GM12878 (cell line): ENCODE measurements at regions not wholly inside any gene's neighbourhood (a gene's known extent, or its start where the extent isn't known, plus 50 kb on each side); places are given as distances from the start of the nearest gene placed in this dataset.

Experiments used
- ATF3 ChIP-seq: IDR thresholded peaks from 2 replicates; pipeline ENCODE4 v1.6.1; 2011; ENCODE audit warnings: low read depth, mild to moderate bottlenecking, low read length, moderate library complexity, borderline replicate concordance; ENCODE audit errors: extremely low read depth
- BHLHE40 ChIP-seq, 2 experiments: fragments of 450-650 bp in 1 of 2; IDR thresholded peaks; 2 replicates each; pipeline ENCODE4 v1.6.1; 2011 to 2017; ENCODE audit warnings: low read depth in 2 of 2, borderline replicate concordance in 1 of 2, improper control_type of control experiment in 1 of 2, low read length in 1 of 2, mild to moderate bottlenecking in 1 of 2
- CTCF ChIP-seq, 3 experiments: IDR thresholded peaks in 2 of 3; conservative IDR thresholded peaks in 1 of 3; 2 replicates each; pipeline ENCODE4 v1.5.1; 2011; ENCODE audit warnings: low read depth in 3 of 3, low read length in 3 of 3, mild to moderate bottlenecking in 3 of 3, control low read depth in 2 of 3, moderate library complexity in 2 of 3, inconsistent platforms in 1 of 3, mixed read lengths in 1 of 3; ENCODE audit not compliant: control insufficient read depth in 2 of 3, insufficient read depth in 1 of 3; ENCODE audit errors: extremely low read depth in 1 of 3
- E2F4 ChIP-seq: IDR thresholded peaks from 2 replicates; pipeline ENCODE4 v1.6.1; 2012; ENCODE audit warnings: low read depth, low read length, improper control_type of control experiment
- EP300 ChIP-seq, 2 experiments: fragments of 150-350 bp in 1 of 2; IDR thresholded peaks; 2 replicates each; pipeline ENCODE4 v1.6.1; 2011 to 2012; ENCODE audit warnings: low read depth in 2 of 2, low read length in 2 of 2, borderline replicate concordance in 1 of 2, improper control_type of control experiment in 1 of 2, inconsistent platforms in 1 of 2; ENCODE audit not compliant: control insufficient read depth in 1 of 2
- PBX3 ChIP-seq: IDR thresholded peaks from 2 replicates; pipeline ENCODE4 v1.6.1; 2011; ENCODE audit warnings: mild to moderate bottlenecking, low read depth, low read length, moderate library complexity; ENCODE audit not compliant: insufficient replicate concordance
- SMAD1 ChIP-seq: fragments of 450-650 bp; IDR thresholded peaks from 2 replicates; pipeline ENCODE4 v1.6.1; 2018; ENCODE audit warnings: mild to moderate bottlenecking, low read depth; ENCODE audit not compliant: partially characterized antibody
- SREBF2 ChIP-seq: IDR thresholded peaks from 2 replicates; pipeline ENCODE4 v1.6.1; 2012; ENCODE audit warnings: mild to moderate bottlenecking, low read length
- TCF12 ChIP-seq: IDR thresholded peaks from 2 replicates; pipeline ENCODE4 v1.6.1; 2011; ENCODE audit warnings: low read depth, mild to moderate bottlenecking, low read length
- YY1 ChIP-seq: IDR thresholded peaks from 2 replicates; pipeline ENCODE4 v1.6.1; 2011; ENCODE audit warnings: low read depth, mild to moderate bottlenecking, low read length
- ZSCAN29 ChIP-seq: fragments of 450-650 bp; IDR thresholded peaks from 2 replicates; pipeline ENCODE4 v1.6.1; 2017; ENCODE audit warnings: mild to moderate bottlenecking, moderate library complexity
- TF ChIP-seq, protein P1 (sequence below): fragments of 450-650 bp; IDR thresholded peaks from 2 replicates; pipeline ENCODE4 v1.6.1; 2017; ENCODE audit warnings: low read depth, mild to moderate bottlenecking, moderate library complexity

GRCh38 chr12:94763462-94763861, 113.1 kb upstream of the TMCC3 start (continued):
- TF ChIP-seq PBX3 (no peak), BHLHE40 (IDR thresholded peaks at IDR 0.05; ENCODE audit: borderline replicate concordance in 1 of 2, low read depth in 2 of 2, low read length in 1 of 2) (no peak), YY1 (no peak), SREBF2 (no peak), CTCF (IDR thresholded peaks at IDR 0.05 in 2 of 3, conservative IDR thresholded peaks at IDR 0.05 in 1 of 3; ENCODE audit: control insufficient read depth in 2 of 3, extremely low read depth in 1 of 3, insufficient read depth in 1 of 3, low read depth in 3 of 3, low read length in 3 of 3) (no peak), E2F4 (no peak), ATF3 (no peak), SMAD1 (no peak), ZSCAN29 (no peak), TCF12 (no peak), EP300 (IDR thresholded peaks at IDR 0.05; ENCODE audit: borderline replicate concordance in 1 of 2, control insufficient read depth in 1 of 2, low read depth in 2 of 2, low read length in 2 of 2) (no peak)
- TF ChIP-seq, protein P1, sequence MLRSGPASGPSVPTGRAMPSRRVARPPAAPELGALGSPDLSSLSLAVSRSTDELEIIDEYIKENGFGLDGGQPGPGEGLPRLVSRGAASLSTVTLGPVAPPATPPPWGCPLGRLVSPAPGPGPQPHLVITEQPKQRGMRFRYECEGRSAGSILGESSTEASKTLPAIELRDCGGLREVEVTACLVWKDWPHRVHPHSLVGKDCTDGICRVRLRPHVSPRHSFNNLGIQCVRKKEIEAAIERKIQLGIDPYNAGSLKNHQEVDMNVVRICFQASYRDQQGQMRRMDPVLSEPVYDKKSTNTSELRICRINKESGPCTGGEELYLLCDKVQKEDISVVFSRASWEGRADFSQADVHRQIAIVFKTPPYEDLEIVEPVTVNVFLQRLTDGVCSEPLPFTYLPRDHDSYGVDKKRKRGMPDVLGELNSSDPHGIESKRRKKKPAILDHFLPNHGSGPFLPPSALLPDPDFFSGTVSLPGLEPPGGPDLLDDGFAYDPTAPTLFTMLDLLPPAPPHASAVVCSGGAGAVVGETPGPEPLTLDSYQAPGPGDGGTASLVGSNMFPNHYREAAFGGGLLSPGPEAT = no peak
- TF ChIP-seq, all 136 proteins: peak for 0
